OCI-LY7 (cell line): ENCODE measurements at regions not wholly inside any gene's neighbourhood (a gene's known extent, or its start where the extent isn't known, plus 50 kb on each side); places are given as distances from the start of the nearest gene placed in this dataset.
A peak's percentile ranks its signal among the peaks of the same experiment; 100 is the strongest.

ENCODE experiments used
- BruUV-seq: library from RNA; stranded (reverse); fragments of 400-500 nt; replicated peaks from 2 replicates; lab custom pipeline; 2021; lab: Mats Ljungman, UMichigan
- CTCF ChIA-PET: fragments of 300-600 bp; sonication (Branson Sonifier 250); formaldehyde crosslinking; loops from one replicate; lab custom pipeline; 2022; ENCODE audit warnings: antibody characterized with exemption; ENCODE audit not compliant: unreplicated experiment; lab: Charles Lee
- POLR2A ChIA-PET: fragments of 300-600 bp; sonication (Branson Sonifier 250); formaldehyde crosslinking; loops from one replicate; lab custom pipeline; 2022; ENCODE audit warnings: antibody characterized with exemption; lab: Charles Lee
- DNase-seq: peaks from one replicate; pipeline ENCODE4 v3.0.0-alpha.2; 2015; ENCODE audit warnings: low spot score
- H2AFZ ChIP-seq: fragments of 200-600 bp; sonication (generic), shearing (Covaris generic); 2 replicates; pipeline ENCODE4 v1.6.1; 2014; ENCODE audit warnings: mild to moderate bottlenecking, antibody characterized with exemption, low read length, moderate library complexity
- H3K27ac ChIP-seq: fragments of 200-600 bp; sonication (generic); 2 replicates; pipeline ENCODE4 v1.5.1; 2014; ENCODE audit warnings: mixed run types, low read depth, mild to moderate bottlenecking, moderate library complexity, low read length, inconsistent platforms; ENCODE audit not compliant: poor library complexity, severe bottlenecking
- H3K36me3 ChIP-seq: fragments of 200-600 bp; sonication (generic); 2 replicates; pipeline ENCODE4 v1.6.1; 2014; ENCODE audit warnings: mild to moderate bottlenecking, antibody characterized with exemption, low read length, moderate library complexity, mixed read lengths; ENCODE audit not compliant: insufficient read depth
- H3K4me1 ChIP-seq: fragments of 200-600 bp; sonication (generic); 2 replicates; pipeline ENCODE4 v1.5.1; 2014; ENCODE audit warnings: mild to moderate bottlenecking, low read length; ENCODE audit not compliant: insufficient read depth, poor library complexity, severe bottlenecking
- H3K4me2 ChIP-seq: fragments of 200-600 bp; sonication (generic); 2 replicates; pipeline ENCODE4 v1.6.1; 2014; ENCODE audit warnings: mild to moderate bottlenecking, low read length
- H3K4me3 ChIP-seq: fragments of 200-600 bp; sonication (generic); 2 replicates; pipeline ENCODE4 v1.5.1; 2014; ENCODE audit warnings: mild to moderate bottlenecking, low read depth, low read length; ENCODE audit not compliant: poor library complexity, severe bottlenecking
- H3K79me2 ChIP-seq: fragments of 200-600 bp; sonication (generic); 2 replicates; pipeline ENCODE4 v1.6.1; 2016; ENCODE audit warnings: low read depth, mild to moderate bottlenecking, low read length, moderate library complexity, mixed read lengths; ENCODE audit not compliant: insufficient read depth
- H3K9me2 ChIP-seq: fragments of 200-600 bp; sonication (generic); 2 replicates; pipeline ENCODE4 v1.6.1; 2016; ENCODE audit warnings: mild to moderate bottlenecking, low read length, mixed read lengths; ENCODE audit not compliant: insufficient read depth
- H3K9me3 ChIP-seq: fragments of 200-600 bp; sonication (generic); 2 replicates; pipeline ENCODE4 v1.6.1; 2014; ENCODE audit warnings: mild to moderate bottlenecking, mixed run types, low read length, mixed read lengths
- H4K20me1 ChIP-seq: fragments of 200-600 bp; sonication (generic); 2 replicates; pipeline ENCODE4 v1.6.1; 2014; ENCODE audit warnings: mild to moderate bottlenecking, antibody characterized with exemption, low read length, moderate library complexity, mixed read lengths; ENCODE audit not compliant: insufficient read depth
- EZH2phosphoT487 ChIP-seq: fragments of 200-600 bp; sonication (generic); IDR thresholded peaks from 2 replicates; pipeline ENCODE4 v1.6.1; 2018; ENCODE audit warnings: low read depth, borderline replicate concordance, mild to moderate bottlenecking, mixed run types, antibody characterized with exemption, low read length, moderate library complexity, mixed read lengths
- intact Hi-C: fragments of 100-400 bp; cut with micrococcal nuclease; formaldehyde crosslinking; loops from one replicate; pipeline ENCODE4 v1.10.0; 2022; ENCODE audit not compliant: unreplicated experiment
- TF ChIP-seq, protein P1 (sequence below): fragments of 200-600 bp; sonication (generic); conservative IDR thresholded peaks from 2 replicates; pipeline ENCODE4 v1.5.1; 2014; ENCODE audit warnings: mild to moderate bottlenecking, antibody characterized with exemption, low read length, moderate library complexity, mixed read lengths

DNA sequence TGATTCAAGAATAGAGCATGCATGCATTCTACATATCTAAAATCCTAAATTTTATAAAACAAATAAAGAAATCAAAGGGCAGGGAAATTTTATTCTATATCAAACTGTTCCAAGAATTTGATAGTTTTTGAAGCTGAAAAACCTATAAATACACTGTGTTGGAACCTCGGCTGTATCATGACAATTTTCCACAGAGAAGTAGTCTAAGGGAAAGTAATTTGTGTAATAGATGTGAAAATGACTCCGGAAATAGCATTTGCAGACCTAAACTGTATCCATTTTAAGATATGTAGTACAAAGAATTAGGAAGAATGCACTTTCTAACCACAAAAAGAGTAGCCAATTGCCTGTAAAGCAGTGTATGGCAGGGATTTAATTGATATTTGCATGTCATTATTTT is 112.5 kb upstream of the WDR17 start:
- TF ChIP-seq, protein P1, sequence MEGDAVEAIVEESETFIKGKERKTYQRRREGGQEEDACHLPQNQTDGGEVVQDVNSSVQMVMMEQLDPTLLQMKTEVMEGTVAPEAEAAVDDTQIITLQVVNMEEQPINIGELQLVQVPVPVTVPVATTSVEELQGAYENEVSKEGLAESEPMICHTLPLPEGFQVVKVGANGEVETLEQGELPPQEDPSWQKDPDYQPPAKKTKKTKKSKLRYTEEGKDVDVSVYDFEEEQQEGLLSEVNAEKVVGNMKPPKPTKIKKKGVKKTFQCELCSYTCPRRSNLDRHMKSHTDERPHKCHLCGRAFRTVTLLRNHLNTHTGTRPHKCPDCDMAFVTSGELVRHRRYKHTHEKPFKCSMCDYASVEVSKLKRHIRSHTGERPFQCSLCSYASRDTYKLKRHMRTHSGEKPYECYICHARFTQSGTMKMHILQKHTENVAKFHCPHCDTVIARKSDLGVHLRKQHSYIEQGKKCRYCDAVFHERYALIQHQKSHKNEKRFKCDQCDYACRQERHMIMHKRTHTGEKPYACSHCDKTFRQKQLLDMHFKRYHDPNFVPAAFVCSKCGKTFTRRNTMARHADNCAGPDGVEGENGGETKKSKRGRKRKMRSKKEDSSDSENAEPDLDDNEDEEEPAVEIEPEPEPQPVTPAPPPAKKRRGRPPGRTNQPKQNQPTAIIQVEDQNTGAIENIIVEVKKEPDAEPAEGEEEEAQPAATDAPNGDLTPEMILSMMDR = no peak
- no peak for TF ChIP-seq EZH2phosphoT487
- Histone ChIP-seq H3K4me2 (no peak overlapping the region), H3K4me3 (no peak overlapping the region), H3K9me3 (peaks cover 7% of the 10 kb centered on the region; the same call in 1 of the 2 replicates), H3K4me1 (peaks cover 14% of the 10 kb centered on the region), H3K79me2 (no peaks in the 10 kb centered on the region), H2AFZ (no peak overlapping the region), H3K9me2 (no peaks in the 10 kb centered on the region), H3K36me3 (0 out of 2 replicates have a peak, but pooled peaks cover 6% of the 10 kb centered on the region), H3K27ac (no peak overlapping the region), H4K20me1 (no peaks in the 10 kb centered on the region)
- intact Hi-C loops = no loop called here
- no peak for DNase-seq
- POLR2A ChIA-PET = interaction anchor here (0.6 to 1.1 kb wide), 2 partner anchors 26 to 130 kb away, joined by 3 to 4 read pairs; no protein-coding TSS in a partner anchor
- no TSS peak for BruUV-seq
- CTCF ChIA-PET = no interaction called here

DNA sequence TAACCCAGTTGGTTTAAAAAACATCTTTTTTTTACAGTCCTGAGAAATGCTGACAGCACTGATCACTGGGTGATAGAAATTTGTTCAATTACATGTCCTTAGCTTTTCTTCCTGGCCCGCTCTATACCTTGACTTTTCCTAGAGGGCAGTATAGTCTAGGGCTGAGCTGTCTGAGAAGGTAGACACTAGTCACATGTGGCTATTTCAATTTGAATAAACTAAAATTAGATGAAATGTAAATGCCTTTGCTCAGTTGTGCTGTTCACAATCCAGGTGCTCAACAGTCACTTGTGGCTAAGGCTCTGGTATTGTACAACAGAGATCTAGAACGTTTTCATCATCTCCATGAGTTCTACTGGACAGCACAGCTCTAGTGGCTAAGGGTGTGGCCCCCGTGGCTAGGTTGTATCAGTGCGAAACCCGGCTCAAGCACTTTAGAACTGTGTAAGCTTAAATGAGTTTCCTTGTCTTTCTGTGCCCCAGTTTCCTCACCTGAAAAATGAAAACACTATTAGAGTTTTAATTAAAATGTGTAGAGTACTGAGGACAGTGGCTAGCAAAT is 111.6 kb upstream of the WDR17 start:
- H3K9me3 ChIP-seq = peaks cover 7% of the 10 kb centered on the region; the same call in 1 of the 2 replicates
- H4K20me1 ChIP-seq = no peaks in the 10 kb centered on the region
- BruUV-seq = no TSS peak
- TF ChIP-seq EZH2phosphoT487 = no peak
- TF ChIP-seq, protein P1 = peak; percentile 76
- intact Hi-C loops = loop anchor here (2.0 kb wide), 1 partner anchor 101 kb away; no protein-coding TSS in a partner anchor
- H3K36me3 ChIP-seq = 0 out of 2 replicates have a peak, but pooled peaks cover 6% of the 10 kb centered on the region
- ChIA-PET POLR2A (interaction anchor here (0.7 to 1.3 kb wide), 4 partner anchors 11 to 378 kb away, joined by 3 to 4 read pairs (median 4); no protein-coding TSS in a partner anchor), CTCF (interaction anchor here (0.5 kb wide), 1 partner anchor 53 kb away, joined by 3 read pairs; no protein-coding TSS in a partner anchor)
- peaks cover 14% of the 10 kb centered on the region for H3K4me1 ChIP-seq
- DNase-seq = peak; percentile 73
- peak overlapping the region; percentile 48 for H3K27ac ChIP-seq
- H3K4me3 ChIP-seq = peak overlapping the region; percentile 29
- peak overlapping the region; percentile 22 for H3K4me2 ChIP-seq
- H3K9me2 ChIP-seq = no peaks in the 10 kb centered on the region
- no peaks in the 10 kb centered on the region for H3K79me2 ChIP-seq
- peak overlapping the region; percentile 68; the same call in 1 of the 2 replicates for H2AFZ ChIP-seq
